Transverse colon (tissue), 4 donors: ENCODE measurements at regions not wholly inside any gene's neighbourhood (a gene's known extent, or its start where the extent isn't known, plus 50 kb on each side); places are given as distances from the start of the nearest gene placed in this dataset.

ENCODE experiments used
- CTCF ChIP-seq, 5 experiments: fragments of 200-600 bp in 3 of 5; fragments of 450-650 bp in 2 of 5; sonication (generic) in 3 of 5; IDR thresholded peaks; 1 replicate in 2 of 5; 2 replicates in 3 of 5; pipeline ENCODE4 v1.5.1; 2016 to 2017; ENCODE audit warnings: antibody characterized with exemption in 5 of 5, inconsistent platforms in 3 of 5, mild to moderate bottlenecking in 2 of 5, moderate library complexity in 1 of 5
- EP300 ChIP-seq: sonication (generic); formaldehyde crosslinking; IDR thresholded peaks from one replicate; pipeline ENCODE4 v1.6.1; 2017; ENCODE audit warnings: antibody characterized with exemption, low read depth
- POLR2A ChIP-seq: fragments of 450-650 bp; IDR thresholded peaks from one replicate; pipeline ENCODE4 v1.6.1; 2016; ENCODE audit warnings: antibody characterized with exemption, mild to moderate bottlenecking, moderate library complexity
- POLR2AphosphoS5 ChIP-seq, 3 donors: sonication (generic); formaldehyde crosslinking; IDR thresholded peaks; one replicate each; pipeline ENCODE4 v1.6.1; 2016; ENCODE audit warnings: antibody characterized with exemption in 3 of 3

- TF ChIP-seq CTCF (IDR thresholded peaks at IDR 0.05) (no peak), POLR2A (no peak), POLR2AphosphoS5 (IDR thresholded peaks at IDR 0.05) (no peak), EP300 (no peak)
These were observed 244.7 kb upstream of the RSPO3 start for GRCh38 chr6:126873791-126874190.
